HG03342 (cell line): ENCODE measurements at regions not wholly inside any gene's neighbourhood (a gene's known extent, or its start where the extent isn't known, plus 50 kb on each side); places are given as distances from the start of the nearest gene placed in this dataset.

Experiments
- ATAC-seq: cut with Tn5 transposase; IDR thresholded peaks from one replicate; pipeline ENCODE4 v1.9.1; 2021; ENCODE audit warnings: mild to moderate bottlenecking, moderate library complexity; ENCODE audit not compliant: unreplicated experiment

- no peak for ATAC-seq
Measured at GRCh38 chr11:92382311-92382710, 157.7 kb downstream of the FAT3 start.

- no peak for ATAC-seq
Measured at GRCh38 chr11:92383430-92383829, 158.8 kb downstream of the FAT3 start.

DNA sequence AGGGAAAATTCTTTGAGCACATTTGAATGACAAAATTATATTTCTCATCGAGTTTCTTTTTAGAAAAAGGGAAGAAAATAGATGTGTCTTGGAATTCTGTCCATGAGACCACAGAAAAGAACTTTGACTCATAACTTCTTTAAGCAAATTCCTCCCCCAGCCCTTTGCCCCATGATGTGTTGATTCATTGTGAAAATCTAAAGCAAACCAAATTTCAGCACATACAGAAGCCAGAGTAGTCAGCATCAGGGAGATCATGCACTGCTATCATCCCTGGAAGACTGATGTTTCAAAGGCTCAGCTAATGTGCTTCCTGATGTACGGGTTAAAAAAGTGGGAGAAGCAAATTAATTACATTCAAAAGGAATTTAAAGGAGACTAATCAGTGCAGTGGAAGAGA is 159.7 kb downstream of the FAT3 start:
- ATAC-seq: no peak

- no peak for ATAC-seq
Measured at GRCh38 chr11:92384802-92385201, 160.2 kb downstream of the FAT3 start.

DNA sequence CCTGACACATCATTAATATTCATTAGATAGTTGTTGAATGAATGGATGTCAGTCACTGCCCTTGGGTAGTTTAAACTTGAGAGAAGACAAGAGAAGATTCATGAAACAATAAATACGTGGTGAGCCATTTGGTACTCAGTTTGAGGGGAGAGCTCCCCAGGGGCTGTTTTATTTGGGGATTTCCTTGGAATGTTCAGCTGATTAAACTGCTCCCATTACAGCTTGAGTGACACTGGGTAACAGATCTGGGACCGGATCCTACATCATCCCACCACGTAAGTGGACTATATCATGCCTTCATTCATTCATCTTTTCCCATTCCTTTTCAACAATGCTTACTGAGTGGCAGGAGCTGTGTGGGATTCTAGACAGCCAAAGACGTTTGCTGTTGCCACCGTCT is 162.0 kb downstream of the FAT3 start:
- no peak for ATAC-seq

DNA sequence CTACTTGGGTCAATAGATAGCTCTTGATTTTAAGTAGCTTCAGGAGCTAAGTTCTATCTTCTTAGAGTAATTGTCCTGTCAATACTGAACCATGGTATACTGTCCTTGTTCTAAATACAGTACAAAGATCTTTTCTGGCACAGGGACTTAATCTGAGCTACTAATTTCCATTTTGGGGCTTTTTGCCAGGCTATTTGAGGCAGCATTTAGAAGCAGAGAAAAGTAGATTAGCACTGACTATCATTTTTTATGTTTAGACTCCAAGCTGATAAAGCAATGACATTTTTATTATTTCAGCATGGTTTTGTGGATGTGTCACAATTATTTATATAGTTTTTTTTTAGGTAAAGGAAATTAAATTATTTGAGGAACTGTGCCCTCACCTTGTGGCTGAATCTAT is 163.2 kb downstream of the FAT3 start:
- no peak for ATAC-seq

DNA sequence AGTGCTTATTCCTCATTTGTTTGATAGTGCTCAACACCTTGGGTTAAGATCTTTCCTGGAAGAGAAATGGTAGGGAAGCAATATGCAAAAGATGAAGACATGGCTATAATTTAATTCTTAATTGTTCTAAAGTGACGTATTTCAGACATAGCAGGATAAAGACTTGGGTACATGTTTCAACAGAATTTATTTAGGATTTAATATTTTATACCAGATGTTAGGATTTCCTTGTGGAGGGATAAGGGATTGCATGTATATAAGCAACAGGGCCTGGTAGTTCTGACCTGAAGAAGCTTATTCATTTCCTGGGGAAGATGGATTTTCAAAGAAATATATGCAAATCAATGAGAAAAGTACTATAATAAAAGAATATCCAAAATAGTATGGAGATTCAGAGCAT is 163.8 kb downstream of the FAT3 start:
- no peak for ATAC-seq

DNA sequence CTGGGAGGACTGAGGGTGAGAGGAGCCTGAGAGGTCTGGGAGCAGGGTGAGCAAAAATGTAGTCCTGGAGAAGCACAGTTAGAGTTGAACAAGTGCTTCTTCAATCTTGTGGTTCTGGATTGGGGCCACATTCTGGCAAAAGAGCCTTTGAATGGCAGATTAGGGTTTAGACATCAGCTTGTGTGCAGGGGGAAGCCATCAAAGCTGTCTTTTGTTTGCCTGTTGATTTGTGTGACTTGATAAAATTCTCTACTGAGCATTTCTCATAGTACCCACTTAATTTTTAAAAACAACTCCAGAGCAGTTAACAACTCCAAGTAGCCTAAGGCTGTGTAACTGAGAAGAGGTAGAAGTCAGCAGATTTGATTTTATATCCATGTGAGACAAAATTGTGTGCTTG is 166.2 kb downstream of the FAT3 start:
- ATAC-seq: no peak

GRCh38 chr11:92391364-92391763 is 166.7 kb downstream of the FAT3 start:
- no peak for ATAC-seq

- ATAC-seq: no peak
Measured at GRCh38 chr11:92391808-92392207, 167.2 kb downstream of the FAT3 start.

GRCh38 chr11:92393218-92393617 is 168.6 kb downstream of the FAT3 start:
- ATAC-seq: no peak

DNA sequence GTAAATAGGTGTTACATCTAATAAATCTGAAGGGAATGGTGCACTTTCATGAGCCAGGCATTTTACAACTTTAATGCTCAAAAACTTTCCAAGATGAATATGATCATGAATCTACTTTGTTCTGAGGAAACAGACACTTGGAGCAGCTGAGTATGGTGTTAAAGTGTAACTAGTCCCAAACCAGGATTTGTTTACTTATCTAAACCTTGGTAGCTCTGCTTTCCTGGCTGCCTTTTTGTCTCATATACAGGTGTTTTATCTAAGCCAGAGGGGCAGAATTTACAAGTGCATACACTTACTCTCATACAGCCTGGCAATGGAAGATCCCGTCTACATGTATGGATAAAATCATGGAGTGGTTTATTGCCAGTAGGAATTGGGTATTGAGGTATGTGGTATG is 171.5 kb downstream of the FAT3 start:
- no peak for ATAC-seq

GRCh38 chr11:92397221-92397755 is 172.7 kb downstream of the FAT3 start:
- no peak for ATAC-seq

DNA sequence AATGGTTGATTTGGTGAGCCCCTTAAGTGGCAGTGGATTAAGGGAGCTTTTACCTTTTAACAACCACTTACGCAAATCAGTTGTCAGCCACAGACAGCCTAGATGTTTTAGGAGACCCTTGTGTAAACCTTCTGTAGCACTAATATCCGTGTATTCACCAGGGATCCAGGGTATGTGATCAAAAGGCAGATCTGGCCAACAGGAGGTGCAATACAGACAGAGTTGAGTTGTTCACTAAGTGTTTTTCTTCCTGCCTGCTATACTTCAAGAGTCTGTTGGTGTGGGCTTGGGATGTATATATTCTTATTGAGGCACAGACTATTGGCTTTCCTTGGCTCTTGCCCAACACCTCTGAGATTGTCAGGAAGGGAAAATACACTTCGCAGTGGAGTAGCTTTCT is 175.1 kb downstream of the FAT3 start:
- no peak for ATAC-seq

DNA sequence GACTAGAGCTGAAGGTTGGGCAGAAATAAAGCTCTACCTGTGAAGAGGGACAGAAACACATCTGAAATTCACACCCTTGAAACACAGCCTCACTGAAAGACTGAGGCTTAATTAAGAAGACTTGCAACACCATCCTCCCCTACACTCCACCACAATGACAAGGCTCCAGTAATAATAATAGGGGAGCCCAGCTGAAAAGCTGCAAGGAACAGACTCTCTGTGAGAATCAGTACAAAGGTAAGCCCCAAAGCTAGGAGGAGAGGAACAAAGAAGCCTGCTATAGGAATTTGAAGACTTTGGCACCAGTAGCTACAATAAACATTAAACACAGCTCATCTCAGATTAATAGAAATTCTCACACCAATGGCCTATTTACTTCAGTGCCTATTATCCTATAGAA is 176.9 kb downstream of the FAT3 start:
- no peak for ATAC-seq

DNA sequence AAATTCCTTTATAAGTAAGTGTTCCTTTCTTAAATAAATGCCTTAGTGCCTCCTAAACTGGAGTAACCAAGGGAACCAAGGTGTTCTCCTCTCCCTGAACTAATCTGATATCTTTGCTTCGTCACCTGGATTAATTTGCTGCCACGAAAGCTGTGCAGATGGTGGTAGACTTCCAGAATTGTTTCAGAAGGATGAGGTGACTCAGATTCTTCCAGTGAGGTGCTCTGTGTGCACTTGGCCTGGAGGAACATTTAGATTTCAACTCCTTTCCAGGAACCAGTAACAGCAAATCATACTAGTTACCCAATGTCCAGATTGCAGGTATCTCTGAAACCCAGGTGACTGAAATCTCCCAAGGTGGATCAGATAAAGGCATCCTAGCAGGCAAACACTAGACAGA is 181.9 kb downstream of the FAT3 start:
- no peak for ATAC-seq

- no peak for ATAC-seq
Measured at GRCh38 chr11:92409355-92409754, 184.7 kb downstream of the FAT3 start.

DNA sequence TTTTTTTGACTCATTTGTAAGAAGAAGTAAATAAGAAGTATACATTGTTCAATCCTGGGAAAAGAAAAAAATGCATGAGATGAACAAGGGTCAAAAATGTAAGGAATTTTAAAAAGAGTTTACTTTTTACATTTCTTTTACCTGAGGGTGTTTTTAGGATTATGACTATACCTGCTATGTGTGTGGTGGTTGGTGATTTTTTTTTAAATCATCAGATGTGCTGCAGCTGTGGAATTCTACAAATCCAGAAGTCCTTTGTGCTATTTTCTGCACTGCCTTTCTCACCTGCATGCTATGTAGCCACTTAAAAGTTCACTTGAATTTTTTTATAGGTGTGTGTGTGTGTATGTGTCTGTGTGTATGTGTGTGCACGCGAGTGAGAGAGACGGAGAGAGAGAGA is 185.3 kb downstream of the FAT3 start:
- ATAC-seq: no peak

- ATAC-seq: no peak
Measured at GRCh38 chr11:92410526-92410925, 185.9 kb downstream of the FAT3 start.

- ATAC-seq: no peak
Measured at GRCh38 chr11:92411431-92411830, 186.8 kb downstream of the FAT3 start.

DNA sequence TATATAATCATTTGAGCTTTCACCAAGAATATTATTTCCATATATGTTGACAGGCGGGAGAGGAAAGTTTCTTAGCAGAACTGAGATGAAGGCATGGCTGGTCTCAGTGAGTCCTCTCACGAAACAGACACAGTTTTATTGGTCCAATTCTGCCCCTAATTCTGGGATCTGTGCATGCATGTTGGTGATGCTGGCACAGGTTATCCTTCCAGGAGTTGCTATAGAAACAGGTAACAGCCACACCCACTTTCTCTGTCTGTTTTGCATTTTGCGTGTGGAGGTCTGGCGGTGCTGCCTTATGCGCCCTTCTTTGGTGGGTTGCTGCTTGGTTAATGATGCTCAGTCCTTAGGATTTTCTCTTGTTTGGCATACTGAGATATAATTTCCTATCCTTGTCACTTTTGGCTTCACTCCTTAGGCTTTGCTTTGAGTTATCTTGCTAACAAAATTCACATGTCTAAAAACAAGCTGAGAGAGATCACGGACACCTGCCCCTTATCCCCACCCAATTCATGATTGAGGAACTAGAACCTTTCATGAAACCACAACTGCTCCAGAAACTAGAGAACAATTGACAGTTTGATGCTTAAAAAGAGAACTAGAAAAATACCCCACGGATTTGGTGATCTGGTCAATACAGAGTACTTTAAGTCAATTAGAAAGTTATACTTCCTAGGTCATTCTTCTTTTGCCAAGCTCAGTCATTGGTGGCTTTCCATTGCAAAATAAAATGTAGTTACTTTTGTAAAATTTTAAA is 189.3 kb downstream of the FAT3 start:
- peak; percentile 83 for ATAC-seq

DNA sequence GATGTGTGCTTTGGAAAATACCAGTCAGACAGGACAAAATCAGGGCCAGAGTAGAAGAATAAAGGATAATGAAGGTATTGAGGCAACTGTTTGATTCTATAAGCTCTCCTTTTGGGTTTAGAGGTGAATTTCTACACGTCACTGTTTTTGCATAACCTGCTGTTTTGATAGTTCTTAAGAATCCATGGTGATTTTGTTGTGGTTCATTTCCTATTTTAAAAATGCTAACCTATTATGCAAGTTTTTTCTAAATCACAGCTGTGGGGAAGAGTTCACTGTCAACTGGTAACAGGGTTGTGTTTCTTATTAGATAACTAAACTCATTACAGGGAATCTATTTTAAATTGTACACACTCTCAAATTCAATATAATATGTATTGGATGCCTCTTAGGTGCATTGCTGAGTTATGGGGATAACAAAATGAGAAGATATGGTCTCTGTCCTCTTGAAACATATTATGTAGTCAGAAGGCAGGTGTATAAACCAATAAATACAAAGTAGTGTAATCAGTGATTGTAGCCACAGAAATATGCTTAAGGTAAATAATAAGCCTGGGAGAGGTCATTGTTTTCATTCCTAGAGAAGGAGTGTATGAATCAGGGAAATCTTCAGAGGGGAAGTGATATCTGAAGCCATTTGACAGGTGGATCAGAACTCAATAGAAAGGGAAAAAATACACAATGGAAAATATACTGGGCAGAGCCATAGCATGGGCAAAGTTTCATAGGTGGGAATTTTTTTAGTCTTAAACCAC is 192.5 kb downstream of the FAT3 start:
- no peak for ATAC-seq
